SK-N-SH (cell line): ENCODE measurements at regions not wholly inside any gene's neighbourhood (a gene's known extent, or its start where the extent isn't known, plus 50 kb on each side); places are given as distances from the start of the nearest gene placed in this dataset.

Experiments
- CTCF ChIA-PET: fragments of 300-600, 350-600 bp; formaldehyde crosslinking; extraction: SDS; loops from one replicate; lab custom pipeline; 2021; lab: Yijun Ruan, JAX
- POLR2A ChIA-PET: fragments of 350-600 bp; sonication (Branson Sonifier 250); formaldehyde crosslinking; extraction: SDS; loops from one replicate; lab custom pipeline; 2020; ENCODE audit warnings: antibody characterized with exemption, inconsistent platforms; lab: Yijun Ruan, JAX
- DNase-seq: peaks from one replicate; pipeline ENCODE4 v3.0.0; 2012
- H2AFZ ChIP-seq: fragments of 200-600 bp; sonication (generic); 2 replicates; pipeline ENCODE4 v1.8.1; 2016; ENCODE audit warnings: antibody characterized with exemption, mild to moderate bottlenecking, low read depth
- H3F3A ChIP-seq: fragments of 200-600 bp; sonication (generic); replicated peaks from 2 replicates; pipeline ENCODE3; 2016; ENCODE audit warnings: antibody characterized with exemption, mild to moderate bottlenecking; ENCODE audit not compliant: insufficient read depth
- H3K27ac ChIP-seq, 2 experiments: fragments of 200-500 bp in 1 of 2; fragments of 200-600 bp in 1 of 2; sonication (Bioruptor generic) in 1 of 2; sonication (generic), shearing (Covaris generic) in 1 of 2; 2 replicates each; pipeline versions ENCODE4 v1.5.1 to v1.6.1; 2014 to 2016; ENCODE audit warnings: low read depth in 2 of 2, inconsistent platforms in 1 of 2, low read length in 1 of 2, mild to moderate bottlenecking in 1 of 2, mixed read lengths in 1 of 2
- H3K27me3 ChIP-seq: fragments of 200-600 bp; sonication (generic), shearing (Covaris generic); 2 replicates; pipeline ENCODE4 v1.6.1; 2016; ENCODE audit warnings: mixed run types; ENCODE audit not compliant: insufficient read depth
- H3K36me3 ChIP-seq, 2 experiments: fragments of 200-500 bp in 1 of 2; fragments of 200-600 bp in 1 of 2; sonication (Bioruptor generic) in 1 of 2; sonication (generic) in 1 of 2; replicated peaks in 1 of 2; 2 replicates each; pipeline versions ENCODE3 to v1.5.1; 2014 to 2016; ENCODE audit warnings: low read length in 1 of 2, mild to moderate bottlenecking in 1 of 2; ENCODE audit not compliant: insufficient read depth in 2 of 2, control insufficient read depth in 1 of 2
- H3K4me1 ChIP-seq, 2 experiments: fragments of 200-500 bp in 1 of 2; fragments of 200-600 bp in 1 of 2; sonication (Bioruptor generic) in 1 of 2; sonication (generic), shearing (Covaris generic) in 1 of 2; 2 replicates each; pipeline versions ENCODE4 v1.5.1 to v1.6.1; 2014 to 2016; ENCODE audit warnings: low read depth in 1 of 2, low read length in 1 of 2, mixed run types in 1 of 2; ENCODE audit not compliant: insufficient read depth in 2 of 2, control insufficient read depth in 1 of 2
- H3K4me2 ChIP-seq: fragments of 200-600 bp; sonication (generic), shearing (Covaris generic); 2 replicates; pipeline ENCODE4 v1.6.1; 2017; ENCODE audit warnings: mixed run types
- H3K4me3 ChIP-seq, 2 experiments: fragments of 200-500 bp in 1 of 2; fragments of 200-600 bp in 1 of 2; sonication (Bioruptor generic) in 1 of 2; sonication (generic), shearing (Covaris generic) in 1 of 2; 2 replicates each; pipeline versions ENCODE4 v1.5.1 to v1.8.1; 2014 to 2016; ENCODE audit warnings: low read depth in 2 of 2, inconsistent platforms in 1 of 2, low read length in 1 of 2, mild to moderate bottlenecking in 1 of 2, mixed read lengths in 1 of 2, moderate library complexity in 1 of 2
- H3K79me2 ChIP-seq: fragments of 200-600 bp; sonication (generic); 2 replicates; pipeline ENCODE4 v1.8.1; 2017; ENCODE audit warnings: mild to moderate bottlenecking; ENCODE audit not compliant: insufficient read depth
- H3K9ac ChIP-seq: fragments of 200-600 bp; sonication (generic); 2 replicates; pipeline ENCODE4 v1.6.1; 2017; ENCODE audit warnings: mixed run types
- H3K9me2 ChIP-seq: fragments of 200-600 bp; sonication (generic); 2 replicates; pipeline ENCODE4 v1.6.1; 2017; ENCODE audit warnings: mixed run types
- H3K9me3 ChIP-seq: fragments of 200-600 bp; sonication (generic); 2 replicates; pipeline ENCODE4 v1.6.1; 2017; ENCODE audit warnings: mixed run types, mild to moderate bottlenecking, moderate library complexity
- H4K20me1 ChIP-seq: fragments of 200-600 bp; sonication (generic); 2 replicates; pipeline ENCODE4 v1.6.1; 2017; ENCODE audit warnings: mild to moderate bottlenecking, mixed run types; ENCODE audit not compliant: insufficient read depth
- FOXJ3 ChIP-seq: sonication (generic); formaldehyde crosslinking; IDR thresholded peaks from 2 replicates; pipeline ENCODE4 v1.5.1; 2020; ENCODE audit warnings: mild to moderate bottlenecking, missing genetic modification reagents
- MEF2A ChIP-seq: IDR thresholded peaks from 2 replicates; pipeline ENCODE4 v1.4.0; 2012; ENCODE audit warnings: low read depth, borderline replicate concordance
- NFIC ChIP-seq: IDR thresholded peaks from 2 replicates; pipeline ENCODE4 v1.4.0; 2012; ENCODE audit warnings: borderline replicate concordance
- RAD21 ChIP-seq: IDR thresholded peaks from 2 replicates; pipeline ENCODE4 v1.6.1; 2012; ENCODE audit warnings: mild to moderate bottlenecking, low read length
- RFX5 ChIP-seq: IDR thresholded peaks from 2 replicates; pipeline ENCODE4 v1.6.1; 2012; ENCODE audit warnings: mild to moderate bottlenecking, improper control_type of control experiment, low read length
- RXRA ChIP-seq: IDR thresholded peaks from 2 replicates; pipeline ENCODE4 v1.4.0; 2012; ENCODE audit warnings: low read depth, mild to moderate bottlenecking, borderline replicate concordance
- SMC3 ChIP-seq: IDR thresholded peaks from 2 replicates; pipeline ENCODE4 v1.6.1; 2012; ENCODE audit warnings: low read depth, low read length, improper control_type of control experiment
- TEAD4 ChIP-seq: IDR thresholded peaks from 2 replicates; pipeline ENCODE4 v1.4.0; 2012; ENCODE audit warnings: mild to moderate bottlenecking, borderline replicate concordance; ENCODE audit not compliant: insufficient read depth
- WGBS: methylation state at CpG from one replicate; pipeline ENCODE4 v1.1.6; 2017; ENCODE audit warnings: low lambda C conversion rate; 5-methylcytosine and 5-hydroxymethylcytosine counted together
- TF ChIP-seq, protein P1 (sequence below): fragments of 150-350 bp; IDR thresholded peaks from 2 replicates; pipeline ENCODE4 v1.6.1; 2016; ENCODE audit warnings: mild to moderate bottlenecking, low read depth, low read length
- TF ChIP-seq, protein P2 (sequence below): IDR thresholded peaks from 2 replicates; pipeline ENCODE4 v1.4.0; 2012; ENCODE audit warnings: low read depth, borderline replicate concordance
- TF ChIP-seq, protein P3 (sequence below): fragments of 150-350 bp; IDR thresholded peaks from 2 replicates; pipeline ENCODE4 v1.6.1; 2017; ENCODE audit warnings: antibody characterized with exemption, low read length, low read depth, borderline replicate concordance

DNA sequence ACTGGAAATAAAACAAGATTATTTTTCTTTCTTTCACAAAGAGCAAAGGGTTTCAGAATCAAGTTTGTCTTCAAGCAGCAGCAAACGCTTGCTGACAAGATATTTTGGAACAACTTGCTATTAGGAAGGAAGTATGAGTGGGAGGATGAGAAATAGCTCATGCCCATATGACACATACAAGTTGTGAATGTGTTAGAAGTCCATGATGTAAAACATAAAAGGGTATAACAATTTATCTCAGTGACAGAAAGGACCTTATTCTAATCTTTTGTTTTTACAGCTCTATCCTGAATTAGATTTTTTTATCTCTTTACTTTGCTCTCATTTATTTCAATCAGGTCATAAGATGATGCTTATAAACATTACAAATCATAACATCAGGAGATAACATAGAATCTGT is 516.6 kb upstream of the MEF2C start:
- POLR2A ChIA-PET: no interaction called here
- Histone ChIP-seq H3K4me1 (no peaks in the 10 kb centered on the region), H4K20me1 (no peaks in the 10 kb centered on the region), H3K27me3 (no peaks in the 10 kb centered on the region), H3K9me2 (no peaks in the 10 kb centered on the region), H3K4me2 (no peak overlapping the region), H3K4me3 (no peak overlapping the region), H3K36me3 (no peaks in the 10 kb centered on the region), H3F3A (no peaks in the 10 kb centered on the region), H3K79me2 (no peaks in the 10 kb centered on the region), H3K9me3 (no peaks in the 10 kb centered on the region), H3K9ac (no peak overlapping the region), H2AFZ (no peak overlapping the region), H3K27ac (no peak overlapping the region)
- CTCF ChIA-PET: interaction anchor here (0.9 kb wide), 1 partner anchor 25 kb away, joined by 3 read pairs; no protein-coding TSS in a partner anchor
- 42% methylated on average over 1 of the region's 1 CpG for WGBS
- no peak for TF ChIP-seq RFX5
- TF ChIP-seq TEAD4: no peak
- no peak for TF ChIP-seq RAD21
- TF ChIP-seq, protein P1, sequence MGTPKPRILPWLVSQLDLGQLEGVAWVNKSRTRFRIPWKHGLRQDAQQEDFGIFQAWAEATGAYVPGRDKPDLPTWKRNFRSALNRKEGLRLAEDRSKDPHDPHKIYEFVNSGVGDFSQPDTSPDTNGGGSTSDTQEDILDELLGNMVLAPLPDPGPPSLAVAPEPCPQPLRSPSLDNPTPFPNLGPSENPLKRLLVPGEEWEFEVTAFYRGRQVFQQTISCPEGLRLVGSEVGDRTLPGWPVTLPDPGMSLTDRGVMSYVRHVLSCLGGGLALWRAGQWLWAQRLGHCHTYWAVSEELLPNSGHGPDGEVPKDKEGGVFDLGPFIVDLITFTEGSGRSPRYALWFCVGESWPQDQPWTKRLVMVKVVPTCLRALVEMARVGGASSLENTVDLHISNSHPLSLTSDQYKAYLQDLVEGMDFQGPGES: no peak
- no peak for TF ChIP-seq FOXJ3 (CRISPR knock-in tag)
- DNase-seq: no peak

DNA sequence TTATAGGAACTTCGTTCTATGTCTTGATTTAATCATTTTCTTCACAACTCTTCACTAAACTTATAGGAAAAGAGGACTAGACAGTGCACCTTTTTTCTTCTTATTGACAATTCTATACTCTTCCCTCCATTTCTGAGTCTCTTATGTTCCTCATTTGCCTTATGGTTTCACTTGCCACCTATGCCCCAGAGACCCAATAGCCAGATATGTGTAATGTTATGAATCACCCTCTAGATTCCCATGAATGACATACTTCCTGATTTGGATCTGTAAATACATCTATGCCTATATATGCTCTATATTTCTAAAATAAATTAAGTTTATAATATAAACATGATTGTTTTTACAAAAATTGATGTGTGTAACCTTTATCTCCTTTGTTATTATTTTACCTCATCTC is 514.1 kb upstream of the MEF2C start:
- Histone ChIP-seq H3F3A (no peaks in the 10 kb centered on the region), H3K9me2 (no peaks in the 10 kb centered on the region), H3K4me3 (no peak overlapping the region)
- 55% methylated on average over 1 of the region's 1 CpG for WGBS
- no peak for TF ChIP-seq NFIC
- TF ChIP-seq RXRA: no peak
- no peak for TF ChIP-seq SMC3
- no peak for TF ChIP-seq MEF2A
- TF ChIP-seq, protein P2, sequence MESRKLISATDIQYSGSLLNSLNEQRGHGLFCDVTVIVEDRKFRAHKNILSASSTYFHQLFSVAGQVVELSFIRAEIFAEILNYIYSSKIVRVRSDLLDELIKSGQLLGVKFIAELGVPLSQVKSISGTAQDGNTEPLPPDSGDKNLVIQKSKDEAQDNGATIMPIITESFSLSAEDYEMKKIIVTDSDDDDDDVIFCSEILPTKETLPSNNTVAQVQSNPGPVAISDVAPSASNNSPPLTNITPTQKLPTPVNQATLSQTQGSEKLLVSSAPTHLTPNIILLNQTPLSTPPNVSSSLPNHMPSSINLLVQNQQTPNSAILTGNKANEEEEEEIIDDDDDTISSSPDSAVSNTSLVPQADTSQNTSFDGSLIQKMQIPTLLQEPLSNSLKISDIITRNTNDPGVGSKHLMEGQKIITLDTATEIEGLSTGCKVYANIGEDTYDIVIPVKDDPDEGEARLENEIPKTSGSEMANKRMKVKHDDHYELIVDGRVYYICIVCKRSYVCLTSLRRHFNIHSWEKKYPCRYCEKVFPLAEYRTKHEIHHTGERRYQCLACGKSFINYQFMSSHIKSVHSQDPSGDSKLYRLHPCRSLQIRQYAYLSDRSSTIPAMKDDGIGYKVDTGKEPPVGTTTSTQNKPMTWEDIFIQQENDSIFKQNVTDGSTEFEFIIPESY: no peak
- no peak for TF ChIP-seq FOXJ3 (CRISPR knock-in tag)
- TF ChIP-seq, protein P3, sequence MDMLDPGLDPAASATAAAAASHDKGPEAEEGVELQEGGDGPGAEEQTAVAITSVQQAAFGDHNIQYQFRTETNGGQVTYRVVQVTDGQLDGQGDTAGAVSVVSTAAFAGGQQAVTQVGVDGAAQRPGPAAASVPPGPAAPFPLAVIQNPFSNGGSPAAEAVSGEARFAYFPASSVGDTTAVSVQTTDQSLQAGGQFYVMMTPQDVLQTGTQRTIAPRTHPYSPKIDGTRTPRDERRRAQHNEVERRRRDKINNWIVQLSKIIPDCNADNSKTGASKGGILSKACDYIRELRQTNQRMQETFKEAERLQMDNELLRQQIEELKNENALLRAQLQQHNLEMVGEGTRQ: no peak
- TF ChIP-seq, all 33 proteins: peak for 0
- ChIA-PET CTCF (no interaction called here), POLR2A (no interaction called here)
- Histone ChIP-seq H4K20me1 (no peaks in the 10 kb centered on the region), H3K27ac (no peak overlapping the region), H3K36me3 (no peaks in the 10 kb centered on the region), H3K27me3 (no peaks in the 10 kb centered on the region), H3K9ac (no peak overlapping the region), H3K4me2 (no peak overlapping the region), H3K4me1 (no peaks in the 10 kb centered on the region), H3K9me3 (no peaks in the 10 kb centered on the region), H2AFZ (no peak overlapping the region), H3K79me2 (no peaks in the 10 kb centered on the region)
- no peak for DNase-seq
